ENCODE measurements at regions not wholly inside any gene's neighbourhood (a gene's known extent, or its start where the extent isn't known, plus 50 kb on each side); places are given as distances from the start of the nearest gene placed in this dataset.

- no peak for TF ChIP-seq CTCF (IDR thresholded peaks at IDR 0.05)
- no peak for TF ChIP-seq POLR2A (IDR thresholded peaks at IDR 0.05)
- Histone ChIP-seq H3K4me3 (no peak overlapping the region), H3K9me3 (no peaks in the 10 kb centered on the region), H3K27me3 (no peaks in the 10 kb centered on the region), H3K27ac (no peak overlapping the region), H3K36me3 (no peaks in the 10 kb centered on the region), H3K4me1 (no peaks in the 10 kb centered on the region)
- no peak for DNase-seq
- intact Hi-C loops (cut with DNase I; ENCODE audit: low total_unique reads): no loop called here
These were observed 542.3 kb downstream of the BCOR start for GRCh38 chrX:39555431-39555830.

- Histone ChIP-seq H3K36me3 (no peaks in the 10 kb centered on the region), H3K4me1 (no peaks in the 10 kb centered on the region), H3K27me3 (no peaks in the 10 kb centered on the region), H3K9me3 (no peaks in the 10 kb centered on the region), H3K27ac (peak overlapping the region in 1 of 2 donors; percentile 12), H3K4me3 (no peak overlapping the region)
- no peak for DNase-seq
- TF ChIP-seq CTCF (IDR thresholded peaks at IDR 0.05) (no peak), POLR2A (IDR thresholded peaks at IDR 0.05) (no peak)
- intact Hi-C loops (cut with DNase I; ENCODE audit: low total_unique reads): no loop called here
These were observed 541.7 kb downstream of the BCOR start for GRCh38 chrX:39556056-39556455.

- H3K9me3 ChIP-seq: no peaks in the 10 kb centered on the region
- no peaks in the 10 kb centered on the region for H3K36me3 ChIP-seq
- DNase-seq: no peak
- no peak overlapping the region for H3K27ac ChIP-seq
- no peak overlapping the region for H3K4me3 ChIP-seq
- H3K27me3 ChIP-seq: no peaks in the 10 kb centered on the region
- intact Hi-C loops (cut with DNase I; ENCODE audit: low total_unique reads): no loop called here
- TF ChIP-seq POLR2A (IDR thresholded peaks at IDR 0.05) (no peak), CTCF (IDR thresholded peaks at IDR 0.05) (no peak)
- no peaks in the 10 kb centered on the region for H3K4me1 ChIP-seq
These were observed 538.5 kb downstream of the BCOR start for GRCh38 chrX:39559229-39559628.

GRCh38 chrX:39560271-39560670 is 537.5 kb downstream of the BCOR start:
- Histone ChIP-seq H3K27ac (no peak overlapping the region), H3K4me3 (no peak overlapping the region), H3K9me3 (no peaks in the 10 kb centered on the region), H3K4me1 (no peaks in the 10 kb centered on the region), H3K27me3 (no peaks in the 10 kb centered on the region), H3K36me3 (no peaks in the 10 kb centered on the region)
- no peak for TF ChIP-seq POLR2A (IDR thresholded peaks at IDR 0.05)
- no peak for TF ChIP-seq CTCF (IDR thresholded peaks at IDR 0.05)
- intact Hi-C loops (cut with DNase I; ENCODE audit: low total_unique reads): no loop called here
- DNase-seq: no peak

GRCh38 chrX:39563178-39563577 is 534.6 kb downstream of the BCOR start:
- intact Hi-C loops (cut with DNase I; ENCODE audit: low total_unique reads): no loop called here

More at GRCh38 chrX:39563178-39563577, 534.6 kb downstream of the BCOR start:
- no peak overlapping the region for H3K4me3 ChIP-seq
- DNase-seq: no peak
- H3K9me3 ChIP-seq: no peaks in the 10 kb centered on the region
- no peak for TF ChIP-seq CTCF (IDR thresholded peaks at IDR 0.05)
- no peak for TF ChIP-seq POLR2A (IDR thresholded peaks at IDR 0.05)
- no peak overlapping the region for H3K27ac ChIP-seq
- H3K4me1 ChIP-seq: no peaks in the 10 kb centered on the region
- H3K27me3 ChIP-seq: no peaks in the 10 kb centered on the region
- H3K36me3 ChIP-seq: no peaks in the 10 kb centered on the region

Data from uterus (tissue), 3 donors.